Esophagus squamous epithelium (tissue), 5 donors: ENCODE measurements at regions not wholly inside any gene's neighbourhood (a gene's known extent, or its start where the extent isn't known, plus 50 kb on each side); places are given as distances from the start of the nearest gene placed in this dataset.
A peak's percentile ranks its signal among the peaks of the same experiment; 100 is the strongest.

Source experiments
- DNase-seq: peaks from one replicate; lab custom pipeline; 2025; lab: John Stamatoyannopoulos, UW
- H3K27ac ChIP-seq, 4 donors: fragments of 200-600 bp; sonication (generic); one replicate each; pipeline ENCODE4 v1.5.1; 2016 to 2019; ENCODE audit warnings: mild to moderate bottlenecking in 1 of 4
- H3K27me3 ChIP-seq, 4 donors: fragments of 200-600 bp; sonication (generic); 1 replicate in 3 of 4; 2 replicates in 1 of 4; pipeline versions ENCODE4 v1.5.1 to v1.6.0; 2017 to 2021; ENCODE audit warnings: antibody characterized with exemption in 1 of 4
- H3K36me3 ChIP-seq, 3 donors: fragments of 200-600 bp; sonication (generic); one replicate each; pipeline ENCODE4 v1.5.1; 2016 to 2019
- H3K4me1 ChIP-seq, 3 donors: fragments of 200-600 bp; sonication (generic); one replicate each; pipeline ENCODE4 v1.5.1; 2017 to 2019
- H3K4me3 ChIP-seq, 4 donors: fragments of 200-600 bp; sonication (generic); 1 replicate in 3 of 4; 2 replicates in 1 of 4; pipeline ENCODE4 v1.5.1; 2016 to 2019; ENCODE audit warnings: mild to moderate bottlenecking in 2 of 4, moderate library complexity in 1 of 4
- H3K9me3 ChIP-seq, 3 donors: fragments of 200-600 bp; sonication (generic); one replicate each; pipeline ENCODE4 v1.5.1; 2016 to 2019
- CTCF ChIP-seq, 6 experiments: fragments of 450-650 bp in 4 of 6; fragments of 200-600 bp in 2 of 6; sonication (generic) in 2 of 6; IDR thresholded peaks; one replicate each; pipeline ENCODE4 v1.5.1; 2016 to 2019; ENCODE audit warnings: antibody characterized with exemption in 6 of 6, mild to moderate bottlenecking in 4 of 6, moderate library complexity in 4 of 6
- POLR2A ChIP-seq, 4 donors: fragments of 450-650 bp; IDR thresholded peaks; one replicate each; pipeline ENCODE4 v1.6.1; 2017; ENCODE audit warnings: antibody characterized with exemption in 4 of 4, mild to moderate bottlenecking in 4 of 4, moderate library complexity in 3 of 4
- WGBS, 2 donors: methylation state at CpG; one replicate each; pipeline ENCODE4 v1.1.5; 2018; 5-methylcytosine and 5-hydroxymethylcytosine counted together
- intact Hi-C: fragments of 100-400 bp; cut with DNase I; formaldehyde crosslinking; loops from one replicate; pipeline ENCODE4 v1.15.0; 2022
- donor health status: DM: yes; HTN: yes; CAD: no.

DNA sequence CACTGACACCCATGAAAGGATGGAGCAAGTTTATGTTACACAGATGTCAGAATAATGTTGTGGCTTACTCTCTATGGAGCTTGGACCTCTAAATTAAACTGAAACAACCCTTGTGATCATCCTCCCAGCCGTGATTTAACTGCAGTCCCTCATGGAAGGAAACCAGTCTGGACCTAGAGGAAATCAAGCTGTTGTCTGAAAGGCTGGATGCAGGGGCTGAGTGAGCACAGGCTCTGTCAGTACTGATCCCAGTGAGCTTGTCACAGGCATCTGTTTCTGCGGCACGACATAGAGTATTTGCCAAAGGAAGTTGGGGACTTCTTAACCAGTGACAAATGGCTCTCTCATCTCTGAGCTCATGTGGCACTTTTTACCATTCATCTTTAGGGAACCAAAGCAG is 282.9 kb upstream of the MAP3K1 start:
- Histone ChIP-seq H3K27me3 (no peaks in the 10 kb centered on the region), H3K4me3 (no peak overlapping the region), H3K36me3 (no peaks in the 10 kb centered on the region), H3K9me3 (no peaks in the 10 kb centered on the region), H3K4me1 (peaks cover 12 to 48% (median 19%) of the 10 kb centered on the region in 3 donors), H3K27ac (peak overlapping the region in 1 of 4 donors; percentile 90)
- 33 to 56% methylated on average over 3 of the region's 3 CpGs for WGBS, 2 donors
- intact Hi-C loops, result no loop called here
- no peak for DNase-seq
- TF ChIP-seq POLR2A (IDR thresholded peaks at IDR 0.05) (no peak), CTCF (IDR thresholded peaks at IDR 0.05) (no peak)

DNA sequence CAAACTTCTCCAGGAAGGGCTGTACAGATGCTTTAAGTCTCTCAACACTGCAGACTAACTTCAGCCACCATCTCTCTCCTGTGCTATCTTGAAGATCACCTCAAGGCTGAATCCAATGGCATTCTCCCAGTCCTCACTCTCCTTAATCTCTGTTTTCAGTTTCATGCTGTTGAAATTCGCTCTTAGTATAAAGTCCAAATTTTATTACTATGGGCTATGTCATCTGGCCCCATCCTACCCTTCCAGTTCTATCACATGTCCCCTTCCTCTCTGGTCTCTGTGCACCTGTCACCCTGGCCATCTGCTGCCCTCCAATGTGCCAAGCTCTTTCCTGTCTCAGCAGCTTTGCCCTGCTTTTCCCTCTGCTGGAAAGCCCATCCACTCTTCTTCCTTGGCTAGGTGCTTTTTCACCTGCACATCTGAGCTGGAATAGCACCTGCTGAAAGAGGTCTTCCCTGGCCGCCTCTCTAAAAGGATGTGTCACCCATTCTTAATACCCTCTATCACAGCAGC is 284.7 kb upstream of the MAP3K1 start:
- intact Hi-C loops, result no loop called here
- no peaks in the 10 kb centered on the region for H3K36me3 ChIP-seq
- peak overlapping the region in 1 of 4 donors; percentile 38 for H3K27ac ChIP-seq
- DNase-seq, result no peak
- no peak for TF ChIP-seq POLR2A (IDR thresholded peaks at IDR 0.05)
- TF ChIP-seq CTCF (IDR thresholded peaks at IDR 0.05), result no peak
- 86 to 91% methylated on average over 2 of the region's 2 CpGs for WGBS, 2 donors
- H3K27me3 ChIP-seq, result no peaks in the 10 kb centered on the region
- H3K4me1 ChIP-seq, result peaks cover 15 to 64% (median 25%) of the 10 kb centered on the region in 3 donors
- no peak overlapping the region for H3K4me3 ChIP-seq
- H3K9me3 ChIP-seq, result no peaks in the 10 kb centered on the region

DNA sequence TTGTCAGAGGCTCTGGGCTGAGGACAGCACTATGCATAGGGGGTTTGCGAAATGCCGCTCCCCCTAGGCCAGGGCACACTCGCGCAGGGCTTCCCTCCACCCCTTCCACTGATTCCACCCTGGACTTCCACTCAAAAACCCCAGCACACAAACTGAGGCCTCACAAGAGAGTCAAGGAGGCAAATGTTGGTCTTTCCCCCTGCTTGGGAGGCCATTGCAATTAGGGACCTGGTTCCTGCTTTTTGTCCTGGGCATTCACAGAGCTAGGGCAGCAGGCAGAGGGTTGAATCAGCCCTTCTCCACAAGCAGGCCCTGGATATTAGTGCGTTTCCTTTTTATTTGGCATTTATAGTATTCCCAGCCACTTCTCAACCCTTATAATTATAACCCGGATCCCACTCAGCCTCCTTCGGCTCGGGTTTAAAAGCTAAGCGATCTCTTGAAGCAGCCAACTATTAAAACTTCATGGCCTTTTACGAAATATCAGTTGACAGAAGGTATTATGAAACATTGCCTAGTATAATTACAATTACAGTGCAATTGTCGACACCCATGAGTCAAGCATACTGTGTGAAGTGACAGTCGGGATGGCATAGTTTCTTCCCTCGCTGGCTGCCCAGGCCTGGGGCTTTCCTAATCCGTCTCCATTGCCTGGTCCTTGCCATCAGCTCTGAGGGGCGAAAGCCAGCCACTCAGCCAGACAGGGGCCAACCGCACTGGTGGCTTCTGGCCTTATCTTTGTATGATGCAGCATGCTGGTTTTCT is 285.5 kb upstream of the MAP3K1 start:
- no peaks in the 10 kb centered on the region for H3K27me3 ChIP-seq
- H3K4me1 ChIP-seq, result peaks cover 14 to 64% (median 26%) of the 10 kb centered on the region in 3 donors
- WGBS, 2 donors, result 75 to 80% methylated on average over 13 to 16 of the region's 16 CpGs

DNA sequence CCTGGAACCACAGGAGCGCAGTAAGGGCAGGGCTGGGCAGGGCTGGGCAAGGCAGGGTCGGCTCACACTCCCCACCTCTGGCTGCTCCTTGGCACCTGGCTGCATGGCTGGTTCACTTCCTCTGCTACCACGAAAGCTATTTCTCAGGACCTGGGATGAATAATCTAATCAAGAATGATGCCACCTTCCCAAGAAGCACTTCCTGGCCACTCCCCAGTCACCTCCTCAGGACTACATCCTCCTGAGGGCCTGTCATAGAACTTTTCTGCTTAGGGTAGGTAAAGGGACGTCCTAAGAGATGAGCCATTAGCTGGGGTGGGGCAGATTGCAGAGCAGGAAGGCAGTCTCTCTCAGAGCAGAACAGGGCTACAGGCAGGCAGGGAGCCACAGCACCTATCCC is 288.2 kb upstream of the MAP3K1 start:
- WGBS, 2 donors, result 38 to 51% methylated on average over 4 of the region's 4 CpGs
- H3K4me1 ChIP-seq, result peaks cover 8 to 68% (median 24%) of the 10 kb centered on the region in 3 donors
- H3K36me3 ChIP-seq, result no peaks in the 10 kb centered on the region
- TF ChIP-seq POLR2A (IDR thresholded peaks at IDR 0.05), result no peak
- TF ChIP-seq CTCF (IDR thresholded peaks at IDR 0.05), result no peak
- H3K9me3 ChIP-seq, result no peaks in the 10 kb centered on the region
- peak overlapping the region; percentile 64 to 81 (median 72) for H3K27ac ChIP-seq
- no peaks in the 10 kb centered on the region for H3K27me3 ChIP-seq
- no peak overlapping the region for H3K4me3 ChIP-seq
- no peak for DNase-seq
- intact Hi-C loops, result no loop called here

More for the DNA sequence above, 285.5 kb upstream of the MAP3K1 start:
- H3K4me3 ChIP-seq, result no peak overlapping the region
- no peak for DNase-seq
- no peaks in the 10 kb centered on the region for H3K36me3 ChIP-seq
- peak overlapping the region in 2 of 4 donors; percentile 13 to 38 for H3K27ac ChIP-seq
- H3K9me3 ChIP-seq, result no peaks in the 10 kb centered on the region
- no peak for TF ChIP-seq POLR2A (IDR thresholded peaks at IDR 0.05)
- TF ChIP-seq CTCF (IDR thresholded peaks at IDR 0.05), result no peak
- intact Hi-C loops, result no loop called here

DNA sequence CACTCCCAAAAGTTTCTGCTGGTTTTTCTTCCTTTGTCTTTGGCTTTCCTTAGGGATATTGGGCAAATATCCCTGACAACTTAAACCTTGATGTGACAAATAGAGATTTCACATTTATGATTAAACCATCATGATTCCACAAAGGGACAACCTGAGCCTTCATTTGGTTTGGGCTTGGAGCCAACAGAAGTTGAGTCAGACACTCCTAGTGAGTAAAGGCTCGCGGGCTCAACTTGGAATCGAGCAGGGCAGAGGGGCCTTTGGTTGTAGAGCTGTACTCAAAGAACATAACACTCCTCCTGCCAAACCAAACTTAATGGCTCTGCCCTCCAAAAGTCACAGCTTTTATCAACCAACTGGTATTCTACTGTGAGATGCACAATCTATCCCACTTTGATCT is 290.2 kb upstream of the MAP3K1 start:
- no peaks in the 10 kb centered on the region for H3K36me3 ChIP-seq
- no peak overlapping the region for H3K4me3 ChIP-seq
- peak overlapping the region; percentile 35 to 79 (median 50) for H3K27ac ChIP-seq
- TF ChIP-seq POLR2A (IDR thresholded peaks at IDR 0.05) (no peak), CTCF (IDR thresholded peaks at IDR 0.05) (no peak)
- no peaks in the 10 kb centered on the region for H3K9me3 ChIP-seq
- H3K4me1 ChIP-seq, result peaks cover 18 to 85% (median 32%) of the 10 kb centered on the region in 3 donors
- intact Hi-C loops, result no loop called here
- WGBS, 2 donors, result 24 to 52% methylated on average over 3 of the region's 3 CpGs
- no peak for DNase-seq
- no peaks in the 10 kb centered on the region for H3K27me3 ChIP-seq
